ENCODE measurements at regions not wholly inside any gene's neighbourhood (a gene's known extent, or its start where the extent isn't known, plus 50 kb on each side); places are given as distances from the start of the nearest gene placed in this dataset.

DNA sequence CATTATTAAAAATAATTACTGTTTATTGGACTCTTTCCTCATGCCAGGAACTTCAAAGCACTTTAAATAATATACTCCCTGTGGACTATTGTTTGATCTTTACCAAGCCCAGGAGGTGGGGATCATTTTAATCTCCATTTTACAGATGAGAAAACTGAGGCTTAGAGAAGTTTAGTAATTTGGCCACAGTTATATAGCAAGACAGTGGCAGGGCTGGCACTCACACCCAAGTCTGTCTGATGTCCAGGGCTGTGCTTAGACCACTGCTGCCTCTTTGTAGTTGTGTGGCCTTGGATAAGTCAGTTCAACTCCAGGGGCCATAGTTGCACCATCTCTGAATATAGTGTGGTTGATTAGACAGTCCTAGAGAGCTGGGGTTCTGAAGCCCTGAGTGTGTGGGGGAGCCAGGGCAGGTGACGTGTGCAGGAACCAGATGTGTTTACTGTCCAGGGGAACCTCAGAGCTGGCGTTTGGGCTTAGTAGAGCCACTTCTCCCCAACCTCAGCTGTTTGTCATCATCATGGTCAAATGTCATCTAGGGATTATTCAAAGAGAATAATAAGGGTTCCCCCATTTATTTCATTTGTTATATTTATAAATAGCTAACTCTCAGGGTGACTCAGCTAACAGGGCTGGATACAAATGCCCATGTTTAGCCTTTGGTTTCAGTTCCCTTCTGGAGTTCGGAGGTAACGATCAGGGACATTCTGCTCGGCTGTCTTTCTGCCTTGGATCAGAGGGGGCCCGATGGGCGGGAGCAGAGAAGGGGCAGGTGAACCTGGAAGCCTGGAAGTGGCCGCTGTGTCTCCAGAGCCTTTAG, 68.0 kb downstream of the BOLA3 start:
- TF ChIP-seq CTCF (IDR thresholded peaks at IDR 0.05; ENCODE audit: low read depth, low read length, missing input control) (no peak), JUND (IDR thresholded peaks at IDR 0.05) (no peak), REST (IDR thresholded peaks at IDR 0.05) (no peak), RXRA (IDR thresholded peaks at IDR 0.05) (no peak), ATF3 (IDR thresholded peaks at IDR 0.05) (no peak), ZBTB33 (IDR thresholded peaks at IDR 0.05) (no peak), RAD21 (IDR thresholded peaks at IDR 0.05) (no peak), FOXA2 (IDR thresholded peaks at IDR 0.05) (no peak), EGR1 (IDR thresholded peaks at IDR 0.05; ENCODE audit: low read depth in 2 of 2) (no peak), TAF1 (conservative IDR thresholded peaks at IDR 0.05) (no peak), MAX (IDR thresholded peaks at IDR 0.05) (no peak), FOXA1 (IDR thresholded peaks at IDR 0.05) (no peak), SP1 (IDR thresholded peaks at IDR 0.05) (no peak), HNF4A (conservative IDR thresholded peaks at IDR 0.05) (no peak)

Data from liver (tissue), 3 donors.